PC-9 (cell line): ENCODE measurements at regions not wholly inside any gene's neighbourhood (a gene's known extent, or its start where the extent isn't known, plus 50 kb on each side); places are given as distances from the start of the nearest gene placed in this dataset.

Source experiments
- BruUV-seq: library from RNA; stranded (reverse); fragments of 400-500 nt; replicated peaks from 2 replicates; lab custom pipeline; 2021; lab: Mats Ljungman, UMichigan
- CTCF ChIA-PET: fragments of 300-600 bp; sonication (Branson Sonifier 250); formaldehyde crosslinking; loops from one replicate; lab custom pipeline; 2022; ENCODE audit warnings: antibody characterized with exemption; lab: Charles Lee
- POLR2A ChIA-PET: fragments of 300-600 bp; sonication (Branson Sonifier 250); formaldehyde crosslinking; loops from one replicate; lab custom pipeline; 2022; ENCODE audit warnings: antibody characterized with exemption; ENCODE audit not compliant: unreplicated experiment; lab: Charles Lee
- DNase-seq, 2 experiments: peaks; one replicate each; pipeline versions ENCODE4 v3.0.0 to v3.0.0-alpha.2; 2015 to 2022; ENCODE audit warnings: mixed read lengths in 1 of 2
- H2AFZ ChIP-seq: fragments of 200-600 bp; sonication (generic); 2 replicates; pipeline ENCODE4 v1.8.1; 2017; ENCODE audit warnings: antibody characterized with exemption
- H3F3A ChIP-seq: fragments of 200-600 bp; sonication (generic); 2 replicates; pipeline ENCODE4 v1.8.1; 2017; ENCODE audit warnings: antibody characterized with exemption, mild to moderate bottlenecking, low read depth; ENCODE audit not compliant: insufficient read depth
- H3K27ac ChIP-seq: fragments of 200-600 bp; sonication (generic); 2 replicates; pipeline ENCODE4 v1.6.1; 2016; ENCODE audit warnings: mixed run types
- H3K27me3 ChIP-seq: fragments of 200-600 bp; sonication (generic); 2 replicates; pipeline ENCODE4 v1.6.1; 2016; ENCODE audit warnings: low read depth, mixed run types; ENCODE audit not compliant: insufficient read depth
- H3K36me3 ChIP-seq: fragments of 200-600 bp; sonication (generic); 2 replicates; pipeline ENCODE4 v1.6.1; 2016; ENCODE audit warnings: low read depth, mixed run types
- H3K4me1 ChIP-seq: fragments of 200-600 bp; sonication (generic); replicated peaks from 2 replicates; pipeline ENCODE4 v1.6.1; 2016; ENCODE audit warnings: mixed run types; ENCODE audit not compliant: insufficient read depth
- H3K4me2 ChIP-seq: fragments of 200-600 bp; sonication (generic); 2 replicates; pipeline ENCODE4 v1.6.1; 2017; ENCODE audit warnings: mixed run types
- H3K4me3 ChIP-seq: fragments of 200-600 bp; sonication (generic); 2 replicates; pipeline ENCODE4 v1.6.1; 2016; ENCODE audit warnings: mixed run types
- H3K79me2 ChIP-seq: fragments of 200-600 bp; sonication (generic); 2 replicates; pipeline ENCODE4 v1.6.1; 2017; ENCODE audit warnings: low read depth, mixed run types
- H3K9me2 ChIP-seq: fragments of 200-600 bp; sonication (generic); 2 replicates; pipeline ENCODE4 v1.8.1; 2017; ENCODE audit warnings: mild to moderate bottlenecking; ENCODE audit not compliant: insufficient read depth
- H3K9me3 ChIP-seq: fragments of 200-600 bp; sonication (generic); 2 replicates; pipeline ENCODE4 v1.8.1; 2016; ENCODE audit warnings: low read depth; ENCODE audit not compliant: insufficient read depth
- H4K20me1 ChIP-seq: fragments of 200-600 bp; sonication (generic); 2 replicates; pipeline ENCODE4 v1.8.1; 2017; ENCODE audit not compliant: insufficient read depth
- EZH2 ChIP-seq: fragments of 200-600 bp; sonication (generic); IDR thresholded peaks from 2 replicates; pipeline ENCODE4 v1.8.0; 2017; ENCODE audit warnings: antibody characterized with exemption, low read depth
- intact Hi-C: fragments of 100-400 bp; cut with micrococcal nuclease; formaldehyde crosslinking; loops from one replicate; pipeline ENCODE4 v1.10.0; 2022; ENCODE audit not compliant: unreplicated experiment
- TF ChIP-seq, protein P1 (sequence below): fragments of 200-600 bp; sonication (generic); conservative IDR thresholded peaks from 2 replicates; pipeline ENCODE4 v1.6.1; 2017; ENCODE audit warnings: mixed run types, antibody characterized with exemption, mild to moderate bottlenecking, moderate library complexity

DNA sequence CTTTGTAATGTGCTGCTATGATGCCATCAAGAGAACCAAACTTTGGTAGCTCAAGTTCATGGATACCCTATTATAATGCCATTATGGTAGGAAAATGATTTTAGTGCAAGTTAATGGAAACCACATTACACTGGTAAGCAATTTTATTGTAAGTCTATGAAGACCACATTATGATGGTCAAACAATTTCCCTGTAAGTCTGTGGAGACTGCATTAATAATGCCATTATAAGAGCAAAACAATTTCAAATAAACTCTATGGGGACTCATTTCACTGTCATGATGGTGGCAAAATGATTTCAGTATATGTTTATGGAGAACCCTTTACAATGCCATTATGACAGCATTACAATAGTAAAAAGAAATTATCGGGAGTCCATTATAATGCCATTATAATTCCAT, 602.0 kb upstream of the MEF2C start:
- Histone ChIP-seq H3K27me3 (no peaks in the 10 kb centered on the region), H3K4me2 (no peak overlapping the region), H3K4me1 (no peaks in the 10 kb centered on the region), H3K27ac (no peak overlapping the region), H4K20me1 (no peaks in the 10 kb centered on the region), H3K79me2 (no peaks in the 10 kb centered on the region), H3K9me3 (no peaks in the 10 kb centered on the region), H3K36me3 (no peaks in the 10 kb centered on the region), H3F3A (no peaks in the 10 kb centered on the region), H2AFZ (no peak overlapping the region), H3K4me3 (no peak overlapping the region), H3K9me2 (no peaks in the 10 kb centered on the region)
- POLR2A ChIA-PET: interaction anchor here (0.7 kb wide), 1 partner anchor 9 kb away, joined by 13 read pairs; no protein-coding TSS in a partner anchor
- DNase-seq: no peak
- TF ChIP-seq, protein P1, sequence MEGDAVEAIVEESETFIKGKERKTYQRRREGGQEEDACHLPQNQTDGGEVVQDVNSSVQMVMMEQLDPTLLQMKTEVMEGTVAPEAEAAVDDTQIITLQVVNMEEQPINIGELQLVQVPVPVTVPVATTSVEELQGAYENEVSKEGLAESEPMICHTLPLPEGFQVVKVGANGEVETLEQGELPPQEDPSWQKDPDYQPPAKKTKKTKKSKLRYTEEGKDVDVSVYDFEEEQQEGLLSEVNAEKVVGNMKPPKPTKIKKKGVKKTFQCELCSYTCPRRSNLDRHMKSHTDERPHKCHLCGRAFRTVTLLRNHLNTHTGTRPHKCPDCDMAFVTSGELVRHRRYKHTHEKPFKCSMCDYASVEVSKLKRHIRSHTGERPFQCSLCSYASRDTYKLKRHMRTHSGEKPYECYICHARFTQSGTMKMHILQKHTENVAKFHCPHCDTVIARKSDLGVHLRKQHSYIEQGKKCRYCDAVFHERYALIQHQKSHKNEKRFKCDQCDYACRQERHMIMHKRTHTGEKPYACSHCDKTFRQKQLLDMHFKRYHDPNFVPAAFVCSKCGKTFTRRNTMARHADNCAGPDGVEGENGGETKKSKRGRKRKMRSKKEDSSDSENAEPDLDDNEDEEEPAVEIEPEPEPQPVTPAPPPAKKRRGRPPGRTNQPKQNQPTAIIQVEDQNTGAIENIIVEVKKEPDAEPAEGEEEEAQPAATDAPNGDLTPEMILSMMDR: no peak
- no peak for TF ChIP-seq EZH2
- no TSS peak for BruUV-seq
- intact Hi-C loops: no loop called here
- CTCF ChIA-PET: no interaction called here

DNA sequence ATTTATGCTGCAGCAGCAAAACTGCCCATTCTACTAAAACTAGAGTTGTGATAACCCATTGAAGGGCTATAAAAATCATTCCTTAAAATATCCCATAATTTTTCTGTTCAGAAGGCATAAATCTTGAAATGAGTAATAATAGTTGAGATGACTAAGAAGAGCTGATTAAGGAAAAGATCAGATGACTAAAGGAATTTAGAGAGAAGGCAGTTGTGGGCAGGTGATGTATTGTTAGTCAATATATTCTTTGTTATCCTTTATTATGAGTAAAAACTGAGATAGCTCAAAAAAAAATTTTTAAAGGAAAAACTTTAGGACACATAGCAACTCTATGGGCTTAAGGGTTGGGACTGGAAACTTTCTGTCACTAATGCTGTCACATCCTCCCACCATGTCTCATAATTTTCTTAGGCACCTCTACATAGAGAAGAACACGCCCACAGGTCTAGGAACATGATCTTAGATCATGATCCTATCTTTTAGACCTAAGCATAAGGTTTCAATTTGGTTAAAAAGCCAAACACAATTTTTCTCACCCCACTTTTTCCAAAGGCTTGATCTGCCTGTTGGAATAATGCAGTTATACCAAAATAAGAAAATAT, 597.5 kb upstream of the MEF2C start:
- no peak for DNase-seq
- Histone ChIP-seq H3K9me3 (no peaks in the 10 kb centered on the region), H3K79me2 (no peaks in the 10 kb centered on the region), H3K4me3 (no peak overlapping the region), H3K36me3 (no peaks in the 10 kb centered on the region), H3F3A (no peaks in the 10 kb centered on the region), H3K4me1 (no peaks in the 10 kb centered on the region), H3K9me2 (no peaks in the 10 kb centered on the region), H3K27me3 (no peaks in the 10 kb centered on the region), H3K4me2 (no peak overlapping the region), H3K27ac (no peak overlapping the region), H4K20me1 (no peaks in the 10 kb centered on the region), H2AFZ (no peak overlapping the region)
- intact Hi-C loops: no loop called here
- TF ChIP-seq EZH2: no peak
- TF ChIP-seq, protein P1: no peak
- POLR2A ChIA-PET: no interaction called here
- CTCF ChIA-PET: no interaction called here
- no TSS peak for BruUV-seq

DNA sequence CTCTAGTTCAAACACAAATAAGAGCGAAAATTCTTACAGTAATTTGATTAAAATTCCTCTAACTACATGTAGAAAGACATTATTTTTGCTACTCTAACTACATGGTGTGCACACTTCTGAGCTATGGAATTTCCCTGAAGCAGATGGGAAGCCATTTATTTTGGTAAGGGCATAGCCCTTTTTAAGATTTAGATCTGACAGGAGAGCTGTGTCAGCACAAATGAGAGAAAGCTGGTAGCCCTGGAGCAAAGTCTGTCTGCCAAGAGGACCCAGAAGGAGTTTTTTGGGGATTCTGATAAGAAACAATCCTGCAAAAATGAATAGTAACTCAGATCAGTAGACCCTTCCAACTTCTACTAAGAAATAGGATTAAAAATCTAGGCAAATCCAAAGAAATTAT, 595.9 kb upstream of the MEF2C start:
- CTCF ChIA-PET: no interaction called here
- no peaks in the 10 kb centered on the region for H3K9me3 ChIP-seq
- TF ChIP-seq EZH2: no peak
- TF ChIP-seq, protein P1: no peak
- H3K79me2 ChIP-seq: no peaks in the 10 kb centered on the region
- H3K36me3 ChIP-seq: no peaks in the 10 kb centered on the region
- no peaks in the 10 kb centered on the region for H4K20me1 ChIP-seq
- no peak overlapping the region for H3K27ac ChIP-seq
- intact Hi-C loops: no loop called here
- no TSS peak for BruUV-seq
- H3F3A ChIP-seq: no peaks in the 10 kb centered on the region
- H3K27me3 ChIP-seq: no peaks in the 10 kb centered on the region
- no peak overlapping the region for H2AFZ ChIP-seq
- no peaks in the 10 kb centered on the region for H3K9me2 ChIP-seq
- no peaks in the 10 kb centered on the region for H3K4me1 ChIP-seq
- H3K4me2 ChIP-seq: no peak overlapping the region
- POLR2A ChIA-PET: no interaction called here
- no peak for DNase-seq
- no peak overlapping the region for H3K4me3 ChIP-seq
